Renal pelvis (tissue), 1 donor: ENCODE measurements at regions not wholly inside any gene's neighbourhood (a gene's known extent, or its start where the extent isn't known, plus 50 kb on each side); places are given as distances from the start of the nearest gene placed in this dataset.
A peak's percentile ranks its signal among the peaks of the same experiment; 100 is the strongest.
"Not testable (repeated sequence)": the region's sequence is repeated elsewhere in the genome, so short reads cannot be mapped to it uniquely, and the experiment has no call there.

Experiments used
- DNase-seq: peaks from one replicate; pipeline ENCODE4 v3.0.0-alpha.2; 2013

GRCh38 chr9:117938896-117939295 lies 234.7 kb downstream of the TLR4 start:
- DNase-seq, result no peak

GRCh38 chr9:117944750-117945149 lies 240.5 kb downstream of the TLR4 start:
- not testable (repeated sequence) for DNase-seq

- no peak for DNase-seq
Measured at GRCh38 chr9:117945286-117945685, 241.1 kb downstream of the TLR4 start.

DNA sequence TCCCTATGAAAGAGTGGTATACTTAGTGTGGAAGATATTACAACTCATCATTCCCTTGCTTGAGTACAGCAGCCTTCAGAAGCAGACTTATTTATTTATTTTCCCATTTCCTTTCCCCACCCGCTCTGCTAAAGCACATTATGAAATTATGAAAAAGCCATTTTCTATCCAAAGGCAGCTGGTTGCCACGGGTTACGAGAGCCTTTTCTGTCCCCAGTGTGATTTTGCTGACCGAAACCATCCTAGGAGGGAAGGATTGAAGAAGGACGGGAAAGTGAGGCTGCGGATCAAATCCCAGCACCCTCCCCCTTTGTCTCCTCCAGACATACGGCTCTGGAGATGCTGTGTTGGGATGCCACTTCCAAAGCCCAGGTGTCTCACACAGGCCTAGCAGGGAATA lies 246.9 kb downstream of the TLR4 start:
- DNase-seq, result no peak

- no peak for DNase-seq
Measured at GRCh38 chr9:117952581-117952980, 248.4 kb downstream of the TLR4 start.

- no peak for DNase-seq
Measured at GRCh38 chr9:117957267-117957666, 253.1 kb downstream of the TLR4 start.

GRCh38 chr9:117958726-117959125 lies 254.5 kb downstream of the TLR4 start:
- no peak for DNase-seq

- no peak for DNase-seq
Measured at GRCh38 chr9:117963493-117964090, 259.4 kb downstream of the TLR4 start.

DNA sequence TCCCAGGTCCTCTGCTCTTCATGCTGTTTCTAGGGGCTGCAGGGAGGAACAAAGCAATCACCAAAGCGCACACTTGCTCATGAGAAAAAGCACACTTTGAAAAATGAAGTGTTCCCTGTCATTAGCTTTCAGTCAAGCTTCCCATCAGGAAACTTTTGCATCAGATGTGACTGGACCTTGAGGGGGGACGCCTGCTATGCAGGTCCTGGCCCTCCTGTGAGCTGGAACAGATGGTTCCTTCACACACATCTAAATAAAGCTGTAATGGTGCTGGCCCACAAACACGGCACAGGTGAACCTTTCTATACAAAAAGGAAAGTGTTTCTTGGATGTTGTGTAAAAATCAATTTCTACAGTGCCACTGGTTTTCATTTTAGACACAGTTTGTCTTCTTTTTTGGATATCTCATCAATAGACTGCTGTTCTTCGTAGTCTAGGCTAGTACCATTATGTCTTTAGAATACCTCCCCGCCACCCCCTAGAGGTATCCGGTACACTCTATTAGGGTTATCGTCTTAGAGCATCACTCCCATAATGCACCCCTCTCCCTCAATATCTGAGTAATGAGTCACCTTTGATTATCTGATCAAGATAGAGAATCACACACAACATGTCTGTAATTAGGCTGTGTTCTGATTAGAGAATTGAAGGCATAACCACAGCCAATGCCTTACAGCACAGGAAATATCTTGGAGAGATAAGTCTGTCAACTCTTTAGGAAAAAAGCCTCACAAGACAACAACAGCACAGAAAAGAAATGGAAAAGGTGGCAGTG lies 266.3 kb downstream of the TLR4 start:
- no peak for DNase-seq

DNA sequence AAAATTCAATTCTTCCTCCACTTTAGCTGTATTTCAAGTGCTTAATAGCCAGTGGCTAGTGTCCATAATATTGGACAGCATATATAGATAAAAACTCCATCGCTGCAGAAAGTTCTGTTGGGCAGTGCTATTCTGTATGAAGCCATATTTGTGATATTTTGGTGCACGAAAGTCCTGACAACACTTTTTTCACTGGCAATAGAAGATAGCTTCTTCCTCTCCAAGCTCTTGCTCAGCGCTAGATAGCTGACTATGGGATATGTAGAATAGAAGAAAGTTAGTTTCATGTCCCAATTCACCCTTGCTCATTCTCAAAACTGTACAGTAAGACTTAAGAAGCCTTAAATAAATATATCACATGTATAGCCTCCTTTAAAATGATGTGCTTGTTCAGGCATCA lies 269.9 kb downstream of the TLR4 start:
- no peak for DNase-seq

DNA sequence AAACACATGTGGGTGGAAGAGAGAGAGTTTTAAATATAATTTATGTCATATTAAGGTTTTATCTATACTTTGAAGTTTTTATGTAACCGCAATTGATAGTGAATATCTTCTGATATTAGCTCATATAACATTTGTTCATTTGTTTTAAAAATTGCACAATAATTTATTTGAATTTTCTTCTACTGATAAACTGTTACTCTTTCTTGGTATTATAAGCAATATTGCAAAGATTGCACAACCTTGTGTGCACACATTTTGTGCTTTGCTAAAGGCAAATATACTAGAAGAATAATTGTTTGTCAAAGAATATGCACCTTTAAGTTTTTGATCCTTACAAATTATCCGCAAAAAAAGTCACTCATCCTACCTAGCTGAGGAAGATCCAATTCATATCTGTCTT lies 275.7 kb downstream of the TLR4 start:
- DNase-seq, result no peak

GRCh38 chr9:117987945-117988344 lies 283.7 kb downstream of the TLR4 start:
- DNase-seq, result no peak

DNA sequence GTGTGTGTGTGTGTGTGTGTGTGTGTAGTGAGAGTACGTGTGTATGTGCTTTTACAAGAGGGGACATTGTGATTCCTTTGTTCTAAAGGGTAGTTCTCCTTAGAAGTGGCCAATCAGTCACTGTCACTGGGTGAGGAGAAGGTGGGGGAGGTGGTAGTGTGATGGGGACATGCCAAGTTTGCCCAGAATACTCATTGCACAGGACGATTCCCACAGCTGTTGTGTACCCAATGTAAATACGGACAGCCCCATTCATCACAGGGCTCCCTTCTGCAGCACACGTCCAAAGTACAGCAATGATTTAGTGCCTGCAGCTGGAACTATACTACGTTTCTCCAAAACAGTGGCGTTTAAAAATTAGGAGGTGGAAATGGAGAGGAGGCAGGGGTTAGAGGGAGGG lies 287.8 kb downstream of the TLR4 start:
- DNase-seq, result peak; percentile 54

DNA sequence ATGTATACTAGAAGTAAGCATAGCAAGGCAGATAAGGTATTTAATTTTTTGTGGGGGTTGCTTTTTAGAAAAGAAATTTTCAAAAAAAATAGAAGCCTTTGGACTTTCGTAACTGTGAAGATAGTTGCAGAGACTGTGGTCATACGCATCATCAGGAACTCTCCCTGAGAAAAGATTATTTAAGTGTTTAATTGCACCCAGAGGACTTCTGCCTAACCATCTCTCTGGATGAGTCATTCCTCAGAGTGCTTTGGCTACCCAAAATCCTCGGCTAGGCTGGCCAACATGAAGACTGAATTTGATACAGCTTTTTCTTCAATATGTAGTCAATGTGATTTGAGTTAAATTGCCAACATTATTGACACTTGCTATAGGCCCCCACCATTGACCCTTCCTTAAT lies 296.4 kb downstream of the TLR4 start:
- DNase-seq, result no peak

GRCh38 chr9:118003240-118003639 lies 299.0 kb downstream of the TLR4 start:
- DNase-seq, result no peak

DNA sequence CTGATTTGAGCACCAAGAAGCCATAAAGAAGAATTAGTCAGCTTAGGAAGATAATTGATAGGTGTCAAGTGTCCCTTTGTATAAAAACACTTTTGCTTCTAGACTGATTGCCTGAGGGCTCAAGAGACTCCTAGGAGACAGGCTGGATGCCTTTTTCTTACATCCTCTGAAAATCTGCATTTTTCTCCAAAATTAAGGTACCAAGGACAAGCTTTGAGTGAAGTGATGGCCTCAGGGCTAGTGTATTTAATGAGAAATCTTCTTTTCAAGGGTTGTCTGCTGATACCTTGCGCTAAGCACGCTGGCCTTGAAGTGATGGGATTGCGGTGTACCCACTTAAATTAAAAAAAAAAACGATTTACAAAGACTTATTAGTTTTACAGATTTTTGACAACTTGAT lies 304.0 kb downstream of the TLR4 start:
- no peak for DNase-seq

GRCh38 chr9:118009614-118010013 lies 305.4 kb downstream of the TLR4 start:
- DNase-seq, result no peak

GRCh38 chr9:118017607-118018122 lies 313.5 kb downstream of the TLR4 start:
- no peak for DNase-seq

GRCh38 chr9:118023644-118024043 lies 319.4 kb downstream of the TLR4 start:
- no peak for DNase-seq

DNA sequence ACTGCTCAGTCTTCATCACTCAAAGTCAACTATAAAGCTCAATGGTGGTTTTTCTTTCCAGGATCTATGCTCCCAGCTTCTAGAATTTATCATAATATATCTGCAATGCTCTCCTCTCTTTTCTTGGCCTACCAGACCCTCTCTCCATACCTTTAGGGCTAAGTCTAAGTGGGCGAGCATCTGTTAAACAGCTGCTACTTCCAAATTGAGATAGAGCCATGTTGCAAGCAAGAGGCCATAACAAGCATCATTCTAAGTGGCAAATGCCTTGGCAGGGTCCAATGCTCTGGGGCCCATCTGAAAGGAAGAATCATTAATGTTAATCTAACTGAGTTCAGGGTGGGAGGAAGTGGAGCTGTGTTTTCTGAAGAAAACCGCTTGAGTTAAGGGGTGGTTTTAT lies 324.0 kb downstream of the TLR4 start:
- DNase-seq, result no peak

DNA sequence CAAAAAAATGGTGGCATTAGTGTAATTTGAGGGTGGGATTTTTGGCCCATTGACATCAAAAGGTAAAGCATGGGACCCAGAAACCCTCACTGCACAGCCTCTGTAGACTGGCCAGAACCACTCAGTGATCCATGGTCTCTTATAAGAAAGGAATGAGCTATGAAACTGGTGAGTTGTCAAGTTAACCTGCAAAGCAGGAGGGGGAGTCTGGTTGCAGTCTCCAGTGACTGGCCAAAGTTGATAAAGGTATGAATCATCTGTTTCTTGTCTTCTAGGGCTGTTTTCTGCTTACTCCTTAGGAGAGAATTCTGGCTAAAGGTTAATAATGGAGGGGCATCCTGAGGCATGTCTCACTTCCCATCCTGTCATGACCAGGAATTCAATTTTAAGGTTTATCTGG lies 325.2 kb downstream of the TLR4 start:
- DNase-seq, result no peak

DNA sequence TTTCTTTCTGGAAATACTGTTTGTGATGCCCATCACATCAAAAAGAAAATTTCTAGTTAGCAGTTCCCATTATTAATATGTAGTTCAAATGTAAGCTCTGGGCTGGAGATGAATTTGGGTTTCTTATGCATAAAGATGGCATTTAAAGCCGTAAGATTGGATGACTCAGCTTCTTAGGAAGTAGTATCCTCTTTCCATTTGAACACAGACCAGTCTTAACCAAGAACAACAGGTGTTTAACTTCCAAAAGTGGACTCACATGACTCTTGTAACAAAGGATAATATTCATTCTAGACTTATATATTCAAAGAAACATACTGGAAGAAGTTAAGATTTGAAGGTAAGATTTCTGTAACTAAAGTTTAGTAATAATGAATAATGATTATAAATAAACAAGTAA lies 330.5 kb downstream of the TLR4 start:
- DNase-seq, result no peak

GRCh38 chr9:118038713-118039112 lies 334.5 kb downstream of the TLR4 start:
- DNase-seq, result no peak

GRCh38 chr9:118058227-118058626 lies 354.0 kb downstream of the TLR4 start:
- no peak for DNase-seq
